Bronchial epithelial cell (primary cell): ENCODE measurements at regions not wholly inside any gene's neighbourhood (a gene's known extent, or its start where the extent isn't known, plus 50 kb on each side); places are given as distances from the start of the nearest gene placed in this dataset.

Source experiments
- DNase-seq: peaks from one replicate; pipeline ENCODE4 v3.0.0-alpha.2; 2010; ENCODE audit warnings: low read depth
- FAIRE-seq: peaks from 2 replicates; lab custom pipeline; 2011; peaks lifted over from hg19 to GRCh38; lab: Jason Lieb, UNC
- H3K27me3 ChIP-seq: 2 replicates; pipeline ENCODE4 v1.5.1; 2011; ENCODE audit warnings: low read length; ENCODE audit not compliant: control insufficient read depth, insufficient read depth
- H3K36me3 ChIP-seq: 2 replicates; pipeline ENCODE4 v1.5.1; 2011; ENCODE audit warnings: low read length; ENCODE audit not compliant: control insufficient read depth, insufficient read depth
- H3K4me3 ChIP-seq: 2 replicates; pipeline ENCODE4 v1.5.1; 2011; ENCODE audit warnings: mild to moderate bottlenecking, low read depth, low read length, control low read depth
- CTCF ChIP-seq: IDR thresholded peaks from 2 replicates; pipeline ENCODE4 v1.5.1; 2011; ENCODE audit warnings: mild to moderate bottlenecking, moderate library complexity, low read length, control low read depth, inconsistent platforms; ENCODE audit not compliant: insufficient read depth, severe bottlenecking

GRCh38 chr12:92568691-92569090 lies 134.1 kb upstream of the PLEKHG7 start:
- Histone ChIP-seq H3K36me3 (no peaks in the 10 kb centered on the region), H3K27me3 (no peaks in the 10 kb centered on the region), H3K4me3 (no peak overlapping the region)
- TF ChIP-seq CTCF: no peak
- FAIRE-seq (no peak), DNase-seq (peak; percentile 52)

GRCh38 chr12:92566448-92567019 lies 136.3 kb upstream of the PLEKHG7 start:
- FAIRE-seq (no peak), DNase-seq (no peak)
- Histone ChIP-seq H3K36me3 (no peaks in the 10 kb centered on the region), H3K27me3 (no peaks in the 10 kb centered on the region), H3K4me3 (no peak overlapping the region)
- TF ChIP-seq CTCF: no peak

GRCh38 chr12:92563819-92564218 lies 139.0 kb upstream of the PLEKHG7 start:
- TF ChIP-seq CTCF: no peak
- Histone ChIP-seq H3K27me3 (no peaks in the 10 kb centered on the region), H3K36me3 (no peaks in the 10 kb centered on the region), H3K4me3 (no peak overlapping the region)
- DNase-seq: no peak
- FAIRE-seq: no peak

- DNase-seq (no peak), FAIRE-seq (peak; percentile 7)
- Histone ChIP-seq H3K27me3 (no peaks in the 10 kb centered on the region), H3K36me3 (no peaks in the 10 kb centered on the region), H3K4me3 (no peak overlapping the region)
- no peak for TF ChIP-seq CTCF
Observed at GRCh38 chr12:92562063-92562734, 140.6 kb upstream of the PLEKHG7 start.

- no peaks in the 10 kb centered on the region for H3K36me3 ChIP-seq
- TF ChIP-seq CTCF: no peak
- no peaks in the 10 kb centered on the region for H3K27me3 ChIP-seq
- H3K4me3 ChIP-seq: no peak overlapping the region
- FAIRE-seq: no peak
- peak; percentile 48 for DNase-seq
Observed at GRCh38 chr12:92561543-92561899, 141.3 kb upstream of the PLEKHG7 start.
